Activated CD4-positive, alpha-beta T cell treated with anti-CD3 and anti-CD28 coated beads, Interleukin-2, amount 10 ng/mL, durations not matched to agents 7 days and 5 days (primary cell): ENCODE measurements at regions not wholly inside any gene's neighbourhood (a gene's known extent, or its start where the extent isn't known, plus 50 kb on each side); places are given as distances from the start of the nearest gene placed in this dataset.

Experiments
- CTCF ChIA-PET: fragments of 350-600 bp; sonication (Branson Sonifier 250); formaldehyde crosslinking; loops from one replicate; lab custom pipeline; 2021; ENCODE audit warnings: antibody characterized with exemption; lab: Charles Lee
- POLR2A ChIA-PET: fragments of 350-600 bp; sonication (Branson Sonifier 250); formaldehyde crosslinking; loops from one replicate; lab custom pipeline; 2021; ENCODE audit warnings: antibody characterized with exemption; lab: Charles Lee
- DNase-seq: peaks from one replicate; pipeline ENCODE4 v3.0.0-alpha.2; 2020
- H3K27ac Mint-ChIP-seq: one replicate; pipeline ENCODE4 v1.8.0; 2021; ENCODE audit warnings: mild to moderate bottlenecking, moderate library complexity, mixed read lengths
- H3K27me3 Mint-ChIP-seq: one replicate; pipeline ENCODE4 v1.8.0; 2021; ENCODE audit warnings: mixed read lengths
- H3K36me3 Mint-ChIP-seq: one replicate; pipeline ENCODE4 v1.8.0; 2021; ENCODE audit warnings: low read depth, mixed read lengths
- H3K4me1 Mint-ChIP-seq: one replicate; pipeline ENCODE4 v1.8.0; 2021; ENCODE audit warnings: mixed read lengths
- H3K4me3 Mint-ChIP-seq: one replicate; pipeline ENCODE4 v1.8.0; 2021; ENCODE audit warnings: mild to moderate bottlenecking, moderate library complexity, mixed read lengths
- H3K9me3 Mint-ChIP-seq: one replicate; pipeline ENCODE4 v1.8.0; 2021; ENCODE audit warnings: mixed read lengths

DNA sequence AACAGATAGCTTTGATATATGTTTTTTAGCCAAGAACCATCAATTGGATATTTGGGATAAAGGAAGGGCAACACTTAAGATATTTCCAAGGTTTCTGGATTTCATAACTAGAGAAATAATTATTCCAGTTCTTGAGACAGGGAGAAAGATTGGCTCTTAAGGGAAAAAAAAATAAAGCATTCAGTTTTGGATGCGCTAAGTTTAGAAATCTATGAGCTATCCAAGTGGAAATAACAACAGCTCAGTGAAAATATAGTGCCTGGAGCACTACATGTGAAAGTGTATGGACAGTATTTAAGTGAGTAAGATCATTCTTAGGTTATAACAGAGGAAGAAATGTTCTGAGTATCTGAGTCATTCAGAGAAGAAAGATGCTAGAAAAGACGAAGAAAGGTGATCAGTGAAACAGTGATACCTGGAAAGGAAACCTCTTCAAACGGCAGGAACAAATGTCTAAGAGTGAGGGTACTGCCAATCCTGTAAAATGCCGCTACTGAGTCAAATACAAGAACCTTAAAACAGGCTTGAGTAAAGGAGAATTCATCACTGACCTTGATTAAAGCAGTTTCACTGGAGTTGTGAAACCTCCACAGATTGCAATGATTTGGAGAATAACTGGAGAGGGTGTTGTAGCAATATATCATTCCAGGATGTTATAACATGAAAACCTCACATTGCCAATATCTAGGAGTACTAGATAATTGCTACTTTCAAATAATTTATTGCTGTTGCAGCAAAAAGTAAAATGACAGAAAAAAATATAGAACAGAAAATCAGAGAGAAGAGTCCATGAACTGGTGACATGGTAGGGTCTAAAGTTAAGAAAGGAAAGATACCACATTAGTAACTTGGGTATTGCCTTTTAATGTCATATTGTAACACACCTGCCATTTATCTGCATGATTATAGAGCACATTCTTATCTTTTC lies 482.1 kb upstream of the RGS18 start:
- no peak overlapping the region for H3K4me3 Mint-ChIP-seq

DNA sequence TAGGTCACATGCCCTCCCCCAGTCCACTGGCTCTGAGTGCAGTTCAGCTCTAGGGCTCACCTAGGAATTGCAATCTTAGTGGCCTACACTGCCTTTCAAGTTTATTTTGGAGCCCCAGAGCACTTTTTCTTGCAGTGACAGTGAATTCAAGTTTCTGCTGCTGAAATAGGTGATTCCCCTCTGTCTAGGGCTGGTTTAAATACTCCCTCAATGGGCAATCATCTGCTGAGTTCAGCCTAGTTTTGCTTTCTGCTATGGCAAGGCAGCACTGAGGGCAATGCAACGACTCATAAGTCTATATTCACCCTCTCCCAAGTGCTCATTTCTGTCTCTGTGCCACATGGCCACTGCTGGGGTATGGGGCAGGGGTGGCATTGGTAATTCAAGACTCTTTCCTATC lies 472.6 kb upstream of the RGS18 start:
- no peak overlapping the region for H3K27ac Mint-ChIP-seq
- H3K4me1 Mint-ChIP-seq = no peaks in the 10 kb centered on the region
- H3K9me3 Mint-ChIP-seq = no peaks in the 10 kb centered on the region
- no peaks in the 10 kb centered on the region for H3K36me3 Mint-ChIP-seq
- no peaks in the 10 kb centered on the region for H3K27me3 Mint-ChIP-seq
- POLR2A ChIA-PET = interaction anchor here (0.6 kb wide), 1 partner anchor 91 kb away, joined by 4 read pairs; no protein-coding TSS in a partner anchor
- H3K4me3 Mint-ChIP-seq = no peak overlapping the region
- DNase-seq = no peak
- CTCF ChIA-PET = no interaction called here

More for the DNA sequence above, 482.1 kb upstream of the RGS18 start:
- no peaks in the 10 kb centered on the region for H3K9me3 Mint-ChIP-seq
- ChIA-PET CTCF (no interaction called here), POLR2A (no interaction called here)
- no peaks in the 10 kb centered on the region for H3K27me3 Mint-ChIP-seq
- H3K4me1 Mint-ChIP-seq = no peaks in the 10 kb centered on the region
- H3K36me3 Mint-ChIP-seq = no peaks in the 10 kb centered on the region
- no peak overlapping the region for H3K27ac Mint-ChIP-seq
- DNase-seq = no peak

GRCh38 chr1:191687721-191688120 lies 470.5 kb upstream of the RGS18 start:
- Mint-ChIP-seq H3K27ac (no peak overlapping the region), H3K4me3 (no peak overlapping the region), H3K9me3 (no peaks in the 10 kb centered on the region), H3K4me1 (no peaks in the 10 kb centered on the region), H3K36me3 (no peaks in the 10 kb centered on the region), H3K27me3 (no peaks in the 10 kb centered on the region)
- ChIA-PET CTCF (no interaction called here), POLR2A (no interaction called here)
- no peak for DNase-seq

DNA sequence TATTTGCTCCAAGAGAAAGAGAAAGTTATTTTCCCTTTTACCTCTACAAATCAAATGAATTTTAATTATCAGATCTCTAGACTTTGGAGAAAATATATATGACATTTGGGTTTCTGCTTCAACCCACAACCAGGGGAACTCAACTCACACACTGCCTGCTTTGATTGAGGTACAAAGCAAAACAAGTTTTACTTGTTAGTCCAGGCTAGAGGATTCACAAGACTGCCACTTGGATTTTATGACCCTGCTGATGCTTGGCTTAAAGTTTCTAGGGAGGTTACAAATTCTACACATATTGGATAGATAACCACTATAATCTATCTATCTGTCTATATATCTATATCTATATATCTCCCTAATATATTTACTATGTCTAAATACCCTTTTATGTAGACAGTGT lies 467.3 kb upstream of the RGS18 start:
- H3K4me3 Mint-ChIP-seq = no peak overlapping the region
- no peaks in the 10 kb centered on the region for H3K27me3 Mint-ChIP-seq
- ChIA-PET POLR2A (no interaction called here), CTCF (no interaction called here)
- no peaks in the 10 kb centered on the region for H3K4me1 Mint-ChIP-seq
- no peak for DNase-seq
- H3K27ac Mint-ChIP-seq = no peak overlapping the region
- H3K36me3 Mint-ChIP-seq = no peaks in the 10 kb centered on the region
- peaks cover 7% of the 10 kb centered on the region for H3K9me3 Mint-ChIP-seq

- ChIA-PET POLR2A (no interaction called here), CTCF (no interaction called here)
- H3K36me3 Mint-ChIP-seq = no peaks in the 10 kb centered on the region
- DNase-seq = no peak
- no peak overlapping the region for H3K27ac Mint-ChIP-seq
- no peaks in the 10 kb centered on the region for H3K27me3 Mint-ChIP-seq
- H3K9me3 Mint-ChIP-seq = peaks cover 9% of the 10 kb centered on the region
- H3K4me3 Mint-ChIP-seq = no peak overlapping the region
- H3K4me1 Mint-ChIP-seq = no peaks in the 10 kb centered on the region
These were observed 464.5 kb upstream of the RGS18 start for GRCh38 chr1:191693797-191694196.

GRCh38 chr1:191695865-191696264 lies 462.4 kb upstream of the RGS18 start:
- no peak overlapping the region for H3K4me3 Mint-ChIP-seq
- no peak overlapping the region for H3K27ac Mint-ChIP-seq
- no peak for DNase-seq
- H3K9me3 Mint-ChIP-seq = peaks cover 9% of the 10 kb centered on the region
- no peaks in the 10 kb centered on the region for H3K27me3 Mint-ChIP-seq
- H3K4me1 Mint-ChIP-seq = no peaks in the 10 kb centered on the region
- ChIA-PET POLR2A (no interaction called here), CTCF (no interaction called here)
- no peaks in the 10 kb centered on the region for H3K36me3 Mint-ChIP-seq

DNA sequence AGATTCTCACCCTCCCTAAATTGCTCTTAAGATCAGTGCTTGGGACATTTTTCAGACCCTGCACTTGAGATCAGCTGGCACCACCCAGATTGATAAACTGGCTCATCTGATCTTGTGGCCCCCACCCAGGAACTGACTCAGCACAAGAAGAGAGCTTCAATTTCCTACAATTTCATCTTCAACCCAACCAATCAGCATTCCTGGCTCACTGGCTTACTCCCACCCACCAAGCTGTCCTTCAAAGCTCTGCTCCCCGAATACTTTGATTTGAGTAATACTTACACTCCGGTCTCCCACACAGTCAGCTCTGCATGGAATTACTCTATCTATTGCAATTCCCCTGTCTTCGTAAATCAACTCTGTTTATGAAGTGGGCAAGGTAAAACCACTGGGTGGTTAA lies 461.9 kb upstream of the RGS18 start:
- Mint-ChIP-seq H3K36me3 (no peaks in the 10 kb centered on the region), H3K4me1 (no peaks in the 10 kb centered on the region), H3K9me3 (peaks cover 9% of the 10 kb centered on the region), H3K4me3 (no peak overlapping the region), H3K27me3 (no peaks in the 10 kb centered on the region), H3K27ac (no peak overlapping the region)
- POLR2A ChIA-PET = no interaction called here
- CTCF ChIA-PET = no interaction called here
- DNase-seq = no peak

- CTCF ChIA-PET = no interaction called here
- no peak for DNase-seq
- Mint-ChIP-seq H3K27ac (no peak overlapping the region), H3K27me3 (no peaks in the 10 kb centered on the region), H3K4me3 (no peak overlapping the region), H3K4me1 (no peaks in the 10 kb centered on the region), H3K9me3 (peaks cover 9% of the 10 kb centered on the region), H3K36me3 (no peaks in the 10 kb centered on the region)
- POLR2A ChIA-PET = no interaction called here
These were observed 460.7 kb upstream of the RGS18 start for GRCh38 chr1:191697556-191697955.

DNA sequence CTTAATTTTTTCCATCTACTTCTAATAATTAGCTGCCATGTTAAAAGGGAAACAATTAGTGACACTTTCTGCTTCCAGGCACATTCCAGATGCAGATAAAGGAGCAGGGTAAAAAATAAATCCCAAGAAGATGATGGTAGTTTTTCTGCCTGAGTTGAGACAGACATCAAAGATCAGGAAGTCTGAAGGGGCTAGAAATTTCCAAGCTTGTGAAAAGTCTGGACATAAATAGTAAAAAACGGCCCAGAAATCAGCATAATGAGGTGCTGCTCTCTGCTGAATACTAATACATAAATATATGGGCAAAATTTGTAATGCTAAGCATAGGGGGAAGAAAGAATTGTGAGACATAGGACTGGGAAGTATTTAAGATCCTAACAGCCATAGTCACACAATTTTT lies 460.0 kb upstream of the RGS18 start:
- Mint-ChIP-seq H3K27me3 (no peaks in the 10 kb centered on the region), H3K36me3 (no peaks in the 10 kb centered on the region), H3K9me3 (peaks cover 9% of the 10 kb centered on the region), H3K27ac (no peak overlapping the region), H3K4me3 (no peak overlapping the region), H3K4me1 (no peaks in the 10 kb centered on the region)
- ChIA-PET POLR2A (no interaction called here), CTCF (no interaction called here)
- DNase-seq = no peak

GRCh38 chr1:191699343-191699742 lies 458.9 kb upstream of the RGS18 start:
- CTCF ChIA-PET = no interaction called here
- POLR2A ChIA-PET = no interaction called here
- Mint-ChIP-seq H3K9me3 (peaks cover 2% of the 10 kb centered on the region), H3K27ac (no peak overlapping the region), H3K4me1 (no peaks in the 10 kb centered on the region), H3K27me3 (no peaks in the 10 kb centered on the region), H3K4me3 (no peak overlapping the region), H3K36me3 (no peaks in the 10 kb centered on the region)
- no peak for DNase-seq

DNA sequence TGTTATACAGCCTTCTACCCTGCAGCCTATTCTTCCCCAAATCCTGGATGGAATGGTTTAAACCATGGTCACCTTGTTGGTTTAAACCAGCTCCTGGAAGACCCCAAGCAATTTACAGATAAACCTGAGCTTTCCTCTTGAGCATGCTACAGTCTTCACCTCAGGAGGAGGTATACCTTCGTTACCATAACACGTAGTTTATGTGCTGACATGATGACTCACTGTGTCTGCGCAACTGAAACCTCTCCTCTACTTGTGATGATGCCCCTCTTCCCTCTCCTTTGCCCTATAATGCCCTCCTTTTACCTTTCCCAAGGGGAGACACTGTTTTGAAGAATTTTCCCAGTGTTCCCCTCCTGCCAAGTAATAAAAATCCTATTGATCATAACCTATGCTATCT lies 457.3 kb upstream of the RGS18 start:
- Mint-ChIP-seq H3K36me3 (no peaks in the 10 kb centered on the region), H3K9me3 (peaks cover 2% of the 10 kb centered on the region), H3K27me3 (no peaks in the 10 kb centered on the region), H3K27ac (no peak overlapping the region), H3K4me3 (no peak overlapping the region), H3K4me1 (no peaks in the 10 kb centered on the region)
- DNase-seq = no peak
- CTCF ChIA-PET = no interaction called here
- POLR2A ChIA-PET = no interaction called here

GRCh38 chr1:191702124-191702523 lies 456.1 kb upstream of the RGS18 start:
- no peaks in the 10 kb centered on the region for H3K4me1 Mint-ChIP-seq
- ChIA-PET CTCF (no interaction called here), POLR2A (no interaction called here)
- H3K9me3 Mint-ChIP-seq = peaks cover under 1% of the 10 kb centered on the region
- no peak for DNase-seq
- H3K36me3 Mint-ChIP-seq = no peaks in the 10 kb centered on the region
- no peaks in the 10 kb centered on the region for H3K27me3 Mint-ChIP-seq
- H3K27ac Mint-ChIP-seq = no peak overlapping the region
- no peak overlapping the region for H3K4me3 Mint-ChIP-seq

GRCh38 chr1:191707288-191707687 lies 451.0 kb upstream of the RGS18 start:
- H3K4me1 Mint-ChIP-seq = no peaks in the 10 kb centered on the region
- H3K36me3 Mint-ChIP-seq = no peaks in the 10 kb centered on the region
- H3K4me3 Mint-ChIP-seq = no peak overlapping the region
- ChIA-PET CTCF (no interaction called here), POLR2A (no interaction called here)
- no peak overlapping the region for H3K27ac Mint-ChIP-seq
- H3K9me3 Mint-ChIP-seq = no peaks in the 10 kb centered on the region
- H3K27me3 Mint-ChIP-seq = no peaks in the 10 kb centered on the region
- no peak for DNase-seq

DNA sequence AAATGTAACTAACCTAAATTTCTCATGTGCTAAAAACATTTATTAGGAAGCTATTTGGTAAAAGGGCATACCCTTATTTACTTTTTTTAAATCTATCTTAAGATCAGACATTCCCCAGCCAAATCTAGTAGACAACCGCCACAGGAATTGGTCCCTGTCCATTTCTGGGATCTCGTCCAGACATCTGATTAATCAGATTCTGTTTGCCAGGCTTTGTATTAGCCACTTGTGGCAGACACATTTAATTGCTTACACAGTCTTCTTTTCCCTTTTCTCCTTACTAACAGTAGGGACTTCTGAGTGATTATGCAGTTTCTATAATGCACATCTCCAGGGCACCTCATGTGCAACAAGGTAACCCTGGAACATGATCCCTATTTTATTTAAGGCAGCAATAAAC lies 449.0 kb upstream of the RGS18 start:
- H3K9me3 Mint-ChIP-seq = no peaks in the 10 kb centered on the region
- DNase-seq = no peak
- no peaks in the 10 kb centered on the region for H3K27me3 Mint-ChIP-seq
- no peaks in the 10 kb centered on the region for H3K36me3 Mint-ChIP-seq
- no peak overlapping the region for H3K27ac Mint-ChIP-seq
- no peaks in the 10 kb centered on the region for H3K4me1 Mint-ChIP-seq
- ChIA-PET CTCF (no interaction called here), POLR2A (no interaction called here)
- no peak overlapping the region for H3K4me3 Mint-ChIP-seq
